Neuronal stem cell (in vitro differentiated cells): ENCODE measurements at regions not wholly inside any gene's neighbourhood (a gene's known extent, or its start where the extent isn't known, plus 50 kb on each side); places are given as distances from the start of the nearest gene placed in this dataset.
A peak's percentile ranks its signal among the peaks of the same experiment; 100 is the strongest.
"Not testable (repeated sequence)": the region's sequence is repeated elsewhere in the genome, so short reads cannot be mapped to it uniquely, and the experiment has no call there.

Source experiments
- DNase-seq: peaks from one replicate; pipeline ENCODE4 v3.0.0-alpha.2; 2013; ENCODE audit warnings: low spot score
- H2AFZ ChIP-seq: one replicate; pipeline ENCODE4 v1.6.1; 2013; ENCODE audit warnings: mild to moderate bottlenecking, low read length, inconsistent platforms
- H2AK5ac ChIP-seq: 2 replicates; pipeline ENCODE4 v1.6.1; 2013; ENCODE audit warnings: low read depth, mild to moderate bottlenecking, inconsistent platforms, low read length, moderate library complexity, mixed read lengths
- H2BK120ac ChIP-seq: 2 replicates; pipeline ENCODE4 v1.6.1; 2013; ENCODE audit warnings: low read depth, mild to moderate bottlenecking, inconsistent platforms, low read length, moderate library complexity, mixed read lengths
- H2BK12ac ChIP-seq: one replicate; pipeline ENCODE4 v1.6.1; 2013; ENCODE audit warnings: low read length, inconsistent platforms
- H2BK15ac ChIP-seq: 2 replicates; pipeline ENCODE4 v1.6.1; 2013; ENCODE audit warnings: mild to moderate bottlenecking, low read length, inconsistent platforms, mixed read lengths
- H2BK5ac ChIP-seq: one replicate; pipeline ENCODE4 v1.6.1; 2013; ENCODE audit warnings: inconsistent platforms, mild to moderate bottlenecking, low read length, moderate library complexity
- H3K14ac ChIP-seq: one replicate; pipeline ENCODE4 v1.6.1; 2013; ENCODE audit warnings: low read length, inconsistent platforms
- H3K18ac ChIP-seq: 2 replicates; pipeline ENCODE4 v1.6.1; 2013; ENCODE audit warnings: low read length, inconsistent platforms
- H3K23ac ChIP-seq: 2 replicates; pipeline ENCODE4 v1.6.1; 2013; ENCODE audit warnings: low read depth, mild to moderate bottlenecking, mixed read lengths, low read length, inconsistent platforms; ENCODE audit not compliant: poor library complexity
- H3K27ac ChIP-seq: replicated peaks from 3 replicates; pipeline ENCODE4 v1.5.1; 2013; ENCODE audit warnings: low read length, inconsistent platforms
- H3K27me3 ChIP-seq, 3 experiments: 2 replicates each; pipeline ENCODE4 v1.6.1; 2013; ENCODE audit warnings: low read length in 3 of 3, mild to moderate bottlenecking in 2 of 3, inconsistent platforms in 1 of 3, low read depth in 1 of 3, mixed read lengths in 1 of 3, moderate library complexity in 1 of 3; ENCODE audit not compliant: control insufficient read depth in 3 of 3, insufficient read depth in 3 of 3
- H3K36me3 ChIP-seq, 2 donors: replicated peaks in 1 of 2; 2 replicates each; pipeline ENCODE4 v1.6.1; 2013; ENCODE audit warnings: low read length in 2 of 2; ENCODE audit not compliant: control insufficient read depth in 2 of 2, insufficient read depth in 2 of 2
- H3K4ac ChIP-seq: 2 replicates; pipeline ENCODE4 v1.6.1; 2013; ENCODE audit warnings: inconsistent platforms, mild to moderate bottlenecking, low read length, moderate library complexity
- H3K4me1 ChIP-seq, 2 donors: 1 replicate in 1 of 2; 2 replicates in 1 of 2; pipeline ENCODE4 v1.6.1; 2013; ENCODE audit warnings: low read length in 2 of 2, low read depth in 1 of 2; ENCODE audit not compliant: control insufficient read depth in 2 of 2, insufficient read depth in 1 of 2
- H3K4me2 ChIP-seq: one replicate; pipeline ENCODE4 v1.6.1; 2013; ENCODE audit warnings: mild to moderate bottlenecking, low read length, inconsistent platforms; ENCODE audit not compliant: insufficient read depth, poor library complexity, severe bottlenecking
- H3K4me3 ChIP-seq, 2 donors: 2 replicates each; pipeline ENCODE4 v1.5.1; 2013; ENCODE audit warnings: low read length in 2 of 2, mild to moderate bottlenecking in 2 of 2, inconsistent platforms in 1 of 2, moderate library complexity in 1 of 2
- H3K79me1 ChIP-seq: one replicate; pipeline ENCODE4 v1.6.1; 2013; ENCODE audit warnings: low read depth, mild to moderate bottlenecking, inconsistent platforms, low read length, moderate library complexity
- H3K9ac ChIP-seq: one replicate; pipeline ENCODE4 v1.6.1; 2013; ENCODE audit warnings: mild to moderate bottlenecking, low read depth, low read length, inconsistent platforms; ENCODE audit not compliant: poor library complexity
- H3K9me3 ChIP-seq, 2 donors: replicated peaks in 1 of 2; 2 replicates each; pipeline versions ENCODE3 to v1.6.1; 2013; ENCODE audit warnings: low read length in 2 of 2, mild to moderate bottlenecking in 2 of 2, inconsistent platforms in 1 of 2, low read depth in 1 of 2, mixed read lengths in 1 of 2, moderate library complexity in 1 of 2; ENCODE audit not compliant: control insufficient read depth in 2 of 2, insufficient read depth in 1 of 2
- H4K8ac ChIP-seq: one replicate; pipeline ENCODE4 v1.6.1; 2013; ENCODE audit warnings: low read depth, mild to moderate bottlenecking, inconsistent platforms, low read length, moderate library complexity
- H4K91ac ChIP-seq: one replicate; pipeline ENCODE4 v1.6.1; 2013; ENCODE audit warnings: low read length, low read depth, mild to moderate bottlenecking, inconsistent platforms; ENCODE audit not compliant: poor library complexity
- WGBS, 2 donors: extraction: QIAGEN DNeasy Blood & Tissue Kit; methylation state at CpG; one replicate each; pipeline ENCODE4 v1.1.7; 2013; ENCODE audit warnings: missing lambda C conversion rate in 2 of 2, mixed read lengths in 1 of 2; ENCODE audit not compliant: insufficient read length in 2 of 2, insufficient replicate concordance in 1 of 2; ENCODE audit errors: extremely low coverage in 2 of 2; 5-methylcytosine and 5-hydroxymethylcytosine counted together

- DNase-seq = no peak
- H3K27ac ChIP-seq = no peak overlapping the region
- no peak overlapping the region for H3K14ac ChIP-seq
- H3K9ac ChIP-seq = no peak overlapping the region
- no peaks in the 10 kb centered on the region for H3K79me1 ChIP-seq
- H3K4me2 ChIP-seq = no peak overlapping the region
- H3K9me3 ChIP-seq = no peaks in the 10 kb centered on the region
- H4K91ac ChIP-seq = no peak overlapping the region
- H2BK12ac ChIP-seq = no peak overlapping the region
- H3K27me3 ChIP-seq = no peaks in the 10 kb centered on the region
- no peak overlapping the region for H2BK15ac ChIP-seq
- H3K36me3 ChIP-seq = no peaks in the 10 kb centered on the region
- H2BK120ac ChIP-seq = no peak overlapping the region
- H2AK5ac ChIP-seq = no peak overlapping the region
- no peak overlapping the region for H4K8ac ChIP-seq
- no peak overlapping the region for H3K18ac ChIP-seq
- H2AFZ ChIP-seq = no peak overlapping the region
- WGBS, 2 donors = no CpG with 5 or more reads among the region's 1 CpG
- no peak overlapping the region for H3K4ac ChIP-seq
- no peak overlapping the region for H3K23ac ChIP-seq
- no peak overlapping the region for H3K4me3 ChIP-seq
- H2BK5ac ChIP-seq = no peak overlapping the region
- H3K4me1 ChIP-seq = no peaks in the 10 kb centered on the region
Measured at GRCh38 chr5:63011158-63011557, 432.5 kb downstream of the LRRC70 start.

GRCh38 chr5:63008195-63008594 is 429.6 kb downstream of the LRRC70 start:
- Histone ChIP-seq H2BK15ac (no peak overlapping the region), H2AK5ac (no peak overlapping the region), H2BK5ac (peak overlapping the region; percentile 66), H2BK12ac (no peak overlapping the region), H2BK120ac (no peak overlapping the region), H3K4ac (no peak overlapping the region), H3K27me3 (no peaks in the 10 kb centered on the region), H3K79me1 (no peaks in the 10 kb centered on the region), H3K14ac (no peak overlapping the region), H3K27ac (no peak overlapping the region), H3K4me2 (no peak overlapping the region), H3K9ac (no peak overlapping the region), H3K4me1 (no peaks in the 10 kb centered on the region), H4K91ac (no peak overlapping the region), H3K18ac (no peak overlapping the region), H3K4me3 (no peak overlapping the region), H3K23ac (no peak overlapping the region), H3K9me3 (no peaks in the 10 kb centered on the region), H3K36me3 (no peaks in the 10 kb centered on the region), H2AFZ (peak overlapping the region; percentile 17), H4K8ac (no peak overlapping the region)
- no CpG with 5 or more reads among the region's 19 CpGs for WGBS, 2 donors
- no peak for DNase-seq

- not testable (repeated sequence) for H2BK12ac ChIP-seq, H2AFZ ChIP-seq, H3K9me3 ChIP-seq, H3K27ac ChIP-seq, H3K4me2 ChIP-seq, H3K14ac ChIP-seq, H3K4me1 ChIP-seq, H3K23ac ChIP-seq, H3K4me3 ChIP-seq, H2BK15ac ChIP-seq, H4K91ac ChIP-seq, H3K9ac ChIP-seq, DNase-seq, H3K18ac ChIP-seq, H2BK120ac ChIP-seq, H3K36me3 ChIP-seq, H4K8ac ChIP-seq, H2AK5ac ChIP-seq, H3K79me1 ChIP-seq, H3K4ac ChIP-seq, H2BK5ac ChIP-seq, H3K27me3 ChIP-seq
- WGBS, 2 donors = no CpG with 5 or more reads among the region's 1 CpG
Measured at GRCh38 chr5:62994842-62995241, 416.2 kb downstream of the LRRC70 start.

- Histone ChIP-seq H3K14ac (no peak overlapping the region), H2BK5ac (no peak overlapping the region), H3K9ac (no peak overlapping the region), H3K18ac (no peak overlapping the region), H3K79me1 (no peaks in the 10 kb centered on the region), H3K4me1 (no peaks in the 10 kb centered on the region), H3K27ac (no peak overlapping the region), H2AK5ac (no peak overlapping the region), H2BK15ac (no peak overlapping the region), H3K4me3 (no peak overlapping the region), H2AFZ (no peak overlapping the region), H4K8ac (no peak overlapping the region), H4K91ac (no peak overlapping the region), H2BK12ac (no peak overlapping the region), H3K4ac (no peak overlapping the region), H3K9me3 (peaks cover 0 to 2% of the 10 kb centered on the region in 2 donors), H3K23ac (no peak overlapping the region), H2BK120ac (no peak overlapping the region), H3K27me3 (no peaks in the 10 kb centered on the region), H3K36me3 (no peaks in the 10 kb centered on the region), H3K4me2 (no peak overlapping the region)
- no CpG with 5 or more reads among the region's 1 CpG for WGBS, 2 donors
- DNase-seq = no peak
Measured at GRCh38 chr5:62985749-62986148, 407.1 kb downstream of the LRRC70 start.
